ENCODE measurements at regions not wholly inside any gene's neighbourhood (a gene's known extent, or its start where the extent isn't known, plus 50 kb on each side); places are given as distances from the start of the nearest gene placed in this dataset.

GRCh38 chr7:32152576-32152975 is 82.4 kb upstream of the PDE1C start:
- Histone ChIP-seq H3K36me3 (no peaks in the 10 kb centered on the region), H3K4me3 (no peak overlapping the region), H3K27ac (replicated peaks) (peak overlapping the region; percentile 82), H3K27me3 (ENCODE audit: low read depth) (no peaks in the 10 kb centered on the region), H3K4me1 (peaks cover 91% of the 10 kb centered on the region), H3K9me3 (replicated peaks) (no peaks in the 10 kb centered on the region)
- intact Hi-C loops (cut with micrococcal nuclease): no loop called here
- TF ChIP-seq, protein P1, sequence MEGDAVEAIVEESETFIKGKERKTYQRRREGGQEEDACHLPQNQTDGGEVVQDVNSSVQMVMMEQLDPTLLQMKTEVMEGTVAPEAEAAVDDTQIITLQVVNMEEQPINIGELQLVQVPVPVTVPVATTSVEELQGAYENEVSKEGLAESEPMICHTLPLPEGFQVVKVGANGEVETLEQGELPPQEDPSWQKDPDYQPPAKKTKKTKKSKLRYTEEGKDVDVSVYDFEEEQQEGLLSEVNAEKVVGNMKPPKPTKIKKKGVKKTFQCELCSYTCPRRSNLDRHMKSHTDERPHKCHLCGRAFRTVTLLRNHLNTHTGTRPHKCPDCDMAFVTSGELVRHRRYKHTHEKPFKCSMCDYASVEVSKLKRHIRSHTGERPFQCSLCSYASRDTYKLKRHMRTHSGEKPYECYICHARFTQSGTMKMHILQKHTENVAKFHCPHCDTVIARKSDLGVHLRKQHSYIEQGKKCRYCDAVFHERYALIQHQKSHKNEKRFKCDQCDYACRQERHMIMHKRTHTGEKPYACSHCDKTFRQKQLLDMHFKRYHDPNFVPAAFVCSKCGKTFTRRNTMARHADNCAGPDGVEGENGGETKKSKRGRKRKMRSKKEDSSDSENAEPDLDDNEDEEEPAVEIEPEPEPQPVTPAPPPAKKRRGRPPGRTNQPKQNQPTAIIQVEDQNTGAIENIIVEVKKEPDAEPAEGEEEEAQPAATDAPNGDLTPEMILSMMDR (IDR thresholded peaks at IDR 0.05; ENCODE audit: borderline replicate concordance): no peak
- DNase-seq: no peak

GRCh38 chr7:32150589-32150988 is 80.4 kb upstream of the PDE1C start:
- no peak for DNase-seq
- intact Hi-C loops (cut with micrococcal nuclease): no loop called here
- Histone ChIP-seq H3K27ac (replicated peaks) (peak overlapping the region; percentile 82), H3K27me3 (ENCODE audit: low read depth) (no peaks in the 10 kb centered on the region), H3K9me3 (replicated peaks) (peaks cover 5% of the 10 kb centered on the region), H3K4me3 (no peak overlapping the region), H3K36me3 (no peaks in the 10 kb centered on the region), H3K4me1 (peaks cover 75% of the 10 kb centered on the region)
- TF ChIP-seq, protein P1 (IDR thresholded peaks at IDR 0.05; ENCODE audit: borderline replicate concordance): no peak

DNA sequence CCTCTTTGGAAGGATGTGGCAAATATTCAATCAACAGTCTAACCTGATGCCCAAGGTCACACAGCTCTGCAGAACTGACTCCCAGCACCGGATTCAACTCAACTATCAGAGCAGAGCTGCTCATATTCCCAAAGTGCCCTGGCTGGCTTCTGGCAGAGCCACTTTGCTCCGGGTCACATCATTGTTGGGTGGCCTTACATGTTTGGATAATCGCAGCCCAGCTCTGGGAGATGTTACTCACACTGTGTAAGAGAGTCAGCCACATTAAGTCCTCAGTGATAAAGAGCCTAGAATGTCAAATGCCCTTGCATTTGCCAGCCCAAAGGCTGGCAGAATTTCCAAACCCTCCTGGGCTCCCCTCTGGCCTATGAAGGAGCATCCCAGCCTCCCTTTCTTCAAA is 79.8 kb upstream of the PDE1C start:
- TF ChIP-seq, protein P1 (IDR thresholded peaks at IDR 0.05; ENCODE audit: borderline replicate concordance): no peak
- H3K4me3 ChIP-seq: no peak overlapping the region
- intact Hi-C loops (cut with micrococcal nuclease): no loop called here
- H3K9me3 ChIP-seq (replicated peaks): peaks cover 5% of the 10 kb centered on the region
- H3K27me3 ChIP-seq (ENCODE audit: low read depth): no peaks in the 10 kb centered on the region
- H3K36me3 ChIP-seq: no peaks in the 10 kb centered on the region
- H3K4me1 ChIP-seq: peaks cover 69% of the 10 kb centered on the region
- DNase-seq: peak; percentile 52
- peak overlapping the region; percentile 82 for H3K27ac ChIP-seq (replicated peaks)

- H3K27me3 ChIP-seq (ENCODE audit: low read depth): no peaks in the 10 kb centered on the region
- no peaks in the 10 kb centered on the region for H3K36me3 ChIP-seq
- H3K4me1 ChIP-seq: peaks cover 46% of the 10 kb centered on the region
- TF ChIP-seq, protein P1 (IDR thresholded peaks at IDR 0.05; ENCODE audit: borderline replicate concordance): no peak
- intact Hi-C loops (cut with micrococcal nuclease): no loop called here
- no peak for DNase-seq
- H3K9me3 ChIP-seq (replicated peaks): peaks cover 5% of the 10 kb centered on the region
- no peak overlapping the region for H3K27ac ChIP-seq (replicated peaks)
- no peak overlapping the region for H3K4me3 ChIP-seq
Measured at GRCh38 chr7:32147546-32148268, 77.5 kb upstream of the PDE1C start.

DNA sequence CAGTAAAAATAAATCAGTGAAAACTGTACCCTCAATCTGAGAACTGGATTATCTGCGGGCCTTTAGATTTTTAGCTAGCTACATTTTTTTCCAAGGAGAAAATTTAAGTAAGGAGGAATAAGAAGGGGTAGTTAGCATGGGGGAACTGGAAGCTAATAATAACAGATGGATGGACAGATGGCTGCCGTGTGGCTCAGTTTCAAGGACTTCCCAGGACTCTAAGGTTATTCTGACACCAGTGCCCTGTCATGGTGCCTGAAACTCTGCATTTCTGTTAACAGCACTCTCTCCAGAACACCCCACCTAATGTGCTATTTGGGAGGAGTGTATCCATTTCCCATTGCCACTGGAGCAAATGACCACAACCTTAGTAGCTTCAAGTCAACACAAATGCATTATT is 75.7 kb upstream of the PDE1C start:
- no peak overlapping the region for H3K4me3 ChIP-seq
- intact Hi-C loops (cut with micrococcal nuclease): no loop called here
- no peak overlapping the region for H3K27ac ChIP-seq (replicated peaks)
- no peaks in the 10 kb centered on the region for H3K27me3 ChIP-seq (ENCODE audit: low read depth)
- H3K9me3 ChIP-seq (replicated peaks): peaks cover 5% of the 10 kb centered on the region
- no peak for DNase-seq
- TF ChIP-seq, protein P1 (IDR thresholded peaks at IDR 0.05; ENCODE audit: borderline replicate concordance): no peak
- peaks cover 30% of the 10 kb centered on the region for H3K4me1 ChIP-seq
- no peaks in the 10 kb centered on the region for H3K36me3 ChIP-seq
